T-helper 1 cell treated with Interleukin-12 subunit alpha and Interleukin-12 subunit beta and Interleukin-4 antibody, amounts not matched to agents 30 ng/mL and 1 ng/mL, for 36 hours (primary cell): ENCODE measurements at regions not wholly inside any gene's neighbourhood (a gene's known extent, or its start where the extent isn't known, plus 50 kb on each side); places are given as distances from the start of the nearest gene placed in this dataset.
"Not testable (repeated sequence)": the region's sequence is repeated elsewhere in the genome, so short reads cannot be mapped to it uniquely, and the experiment has no call there.

Experiments
- intact Hi-C: fragments of 100-400 bp; cut with micrococcal nuclease; formaldehyde crosslinking; loops from one replicate; pipeline ENCODE4 v1.15.1; 2024

GRCh38 chr14:103186909-103187586 lies 63.8 kb downstream of the TNFAIP2 start:
- intact Hi-C loops: loop anchor here (10.0 kb wide), 2 partner anchors 98 to 112 kb away; no protein-coding TSS in a partner anchor

DNA sequence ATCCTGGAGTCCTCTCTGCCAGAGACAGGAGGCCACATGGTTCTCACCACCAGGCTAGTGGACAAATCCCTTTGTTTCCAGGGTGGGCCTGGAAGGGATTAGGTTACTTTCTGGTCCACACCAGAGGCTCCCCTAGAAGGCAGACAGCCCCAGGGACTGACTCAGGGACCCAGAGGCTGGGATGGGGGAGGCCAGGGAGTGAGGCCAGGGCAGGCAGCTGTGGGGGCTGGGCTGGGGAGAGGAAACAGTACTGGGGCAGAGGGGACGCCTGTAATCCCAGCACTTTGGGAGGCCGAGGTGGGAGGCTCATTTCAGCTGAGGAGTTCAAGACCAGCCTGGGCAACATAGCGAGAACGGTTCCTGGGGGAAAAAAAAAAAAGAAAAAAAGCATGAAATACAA lies 64.7 kb downstream of the TNFAIP2 start:
- intact Hi-C loops: loop anchor here (10.0 kb wide), 2 partner anchors 97 to 113 kb away; no protein-coding TSS in a partner anchor

DNA sequence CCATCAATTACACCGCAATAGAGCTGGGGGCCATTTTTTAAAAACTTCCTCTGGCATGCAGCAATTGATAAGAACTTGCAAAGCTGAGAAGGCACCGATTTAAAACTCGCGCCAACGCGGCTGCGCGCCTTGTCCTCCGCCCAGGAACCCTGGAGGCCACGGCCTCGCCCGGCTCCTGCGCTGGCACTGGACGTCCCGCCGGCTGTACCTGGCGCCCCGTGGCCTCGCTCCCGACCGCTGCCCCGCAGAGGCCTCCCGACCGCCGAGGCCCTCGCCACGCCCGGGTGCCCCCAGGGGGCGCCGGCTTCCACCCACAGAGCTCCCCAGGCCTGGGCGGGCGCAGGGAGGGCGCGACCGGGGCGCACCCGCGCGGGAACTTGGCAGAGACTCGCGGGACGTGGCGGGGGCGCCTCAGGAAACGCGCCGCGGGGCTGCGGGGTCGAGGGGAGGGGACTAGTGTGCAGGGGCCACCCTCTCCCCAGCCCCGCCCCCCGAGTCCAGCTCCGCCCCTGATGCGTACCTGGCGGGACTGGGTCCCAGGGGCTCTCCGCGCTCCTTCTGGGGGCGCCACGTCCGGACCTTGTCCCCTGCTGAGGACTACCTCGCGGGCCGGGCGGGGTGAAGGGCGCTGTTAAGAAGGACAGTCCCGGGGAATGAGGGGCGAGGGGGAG lies 65.7 kb downstream of the TNFAIP2 start:
- intact Hi-C loops: loop anchor here (10.0 kb wide), 2 partner anchors 96 to 114 kb away; no protein-coding TSS in a partner anchor

DNA sequence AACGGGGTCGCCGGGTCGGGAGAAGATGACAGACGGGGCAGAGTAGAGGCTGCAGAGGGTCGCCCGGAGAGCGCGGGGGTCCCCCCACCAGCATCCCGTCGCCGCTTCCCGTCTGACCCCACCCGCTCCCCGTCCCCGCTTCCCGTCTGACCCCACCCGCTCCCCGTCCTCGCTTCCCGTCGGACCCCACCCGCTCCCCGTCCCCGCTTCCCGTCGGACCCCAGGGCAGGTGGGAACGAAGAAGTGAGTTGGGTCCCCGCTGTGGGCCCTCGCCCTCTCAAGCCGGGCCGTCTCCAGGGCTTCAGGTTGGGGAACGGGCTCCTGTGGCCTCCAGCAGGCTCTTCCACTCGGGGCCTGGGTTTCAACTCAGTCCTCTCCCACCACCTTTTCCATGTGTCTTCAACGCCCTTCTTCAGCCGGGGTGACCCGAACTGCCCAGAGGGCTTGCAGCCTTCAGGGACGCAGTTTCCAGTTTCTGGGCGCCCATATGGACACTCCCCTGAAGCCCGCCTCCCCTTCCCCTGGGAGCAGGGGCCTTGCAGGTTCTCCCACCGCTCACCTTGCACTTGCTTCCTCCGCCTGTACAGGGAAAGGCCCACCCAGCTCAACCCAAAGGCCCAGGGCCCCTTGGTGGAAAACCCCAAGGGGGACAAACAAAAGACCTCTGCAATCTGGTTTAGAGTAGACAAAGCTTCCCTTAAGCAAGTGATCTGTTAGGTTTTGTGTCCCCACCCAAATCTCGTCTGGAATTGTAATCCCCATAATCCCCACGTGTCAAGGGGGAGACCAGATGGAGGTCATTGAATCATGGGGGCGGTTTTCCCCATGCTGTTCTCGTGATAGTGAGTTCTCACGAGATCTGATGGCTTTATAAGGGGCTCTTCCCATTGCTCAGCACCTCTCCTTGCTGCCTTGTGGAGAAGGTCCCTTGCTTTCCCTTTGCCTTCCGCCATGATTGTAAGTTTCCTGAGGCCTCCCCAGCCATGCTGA lies 66.5 kb downstream of the TNFAIP2 start:
- intact Hi-C loops: loop anchor here (10.0 kb wide), 2 partner anchors 95 to 115 kb away; no protein-coding TSS in a partner anchor

DNA sequence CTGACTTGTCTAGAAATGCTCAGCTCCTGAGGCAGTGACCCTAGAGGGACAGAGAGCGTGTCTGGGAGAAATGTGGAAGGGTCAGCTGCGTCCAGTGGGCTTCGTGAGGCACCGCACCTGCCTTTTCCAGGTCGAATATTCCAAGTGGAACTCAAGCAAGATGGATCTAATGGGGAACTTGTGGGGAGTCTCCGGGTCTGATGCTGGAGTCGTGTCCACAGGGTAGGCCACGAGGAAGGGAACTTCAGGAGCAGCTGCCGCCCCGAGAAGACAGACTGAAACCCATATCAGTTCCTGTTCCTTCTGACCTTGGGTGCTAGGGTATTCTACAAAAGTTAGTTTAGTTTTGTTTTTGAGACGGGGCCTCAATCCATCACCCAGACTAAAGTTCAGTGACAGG lies 67.5 kb downstream of the TNFAIP2 start:
- intact Hi-C loops: no loop called here

DNA sequence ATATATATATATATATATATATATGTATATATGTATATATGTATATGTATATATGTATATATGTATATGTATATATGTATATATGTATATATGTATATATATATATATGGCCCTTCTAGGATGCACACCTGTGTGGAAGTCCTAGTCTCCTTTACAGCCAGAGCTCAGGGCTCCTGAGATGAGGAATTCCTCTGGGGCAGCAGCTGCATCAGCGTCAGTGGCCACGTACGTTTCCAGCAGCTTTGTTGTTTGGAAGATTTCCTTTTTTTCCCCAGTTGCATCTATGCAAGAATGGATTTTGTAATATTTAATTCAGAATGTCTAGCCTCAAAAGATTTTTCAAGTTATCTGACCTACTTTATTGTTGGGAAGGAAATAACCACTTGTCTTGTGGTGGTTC lies 68.6 kb downstream of the TNFAIP2 start:
- intact Hi-C loops: no loop called here

DNA sequence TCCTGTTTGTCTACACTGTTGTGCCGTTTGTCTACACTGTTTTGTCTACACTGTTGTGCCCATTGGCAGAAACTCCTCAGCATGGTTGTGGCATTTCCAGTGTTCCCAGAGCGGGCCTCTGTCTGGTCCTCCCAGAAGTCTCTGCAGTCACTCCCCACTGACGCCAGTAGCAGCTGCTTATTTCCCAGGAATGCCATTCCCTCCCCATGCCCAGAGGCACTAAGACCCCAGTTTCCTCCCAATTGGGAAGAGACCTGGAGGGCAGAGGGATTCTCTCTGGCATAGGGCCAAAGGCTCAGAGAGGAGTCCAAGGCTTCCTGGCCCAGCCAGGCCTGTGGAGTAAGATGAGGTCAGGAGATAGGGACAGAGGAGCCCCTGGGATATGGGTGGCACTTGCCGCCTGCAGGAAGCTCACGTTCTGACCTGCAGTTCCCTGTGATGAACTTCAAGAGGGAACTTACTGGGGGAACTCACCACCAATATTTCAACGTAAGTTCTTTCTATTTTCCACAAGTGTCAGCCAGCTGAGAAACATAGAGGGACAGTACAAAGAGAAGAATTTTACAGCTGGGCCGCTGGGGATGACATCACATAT lies 69.1 kb downstream of the TNFAIP2 start:
- intact Hi-C loops: no loop called here

GRCh38 chr14:103192861-103193260 lies 69.6 kb downstream of the TNFAIP2 start:
- intact Hi-C loops: not testable (repeated sequence)

DNA sequence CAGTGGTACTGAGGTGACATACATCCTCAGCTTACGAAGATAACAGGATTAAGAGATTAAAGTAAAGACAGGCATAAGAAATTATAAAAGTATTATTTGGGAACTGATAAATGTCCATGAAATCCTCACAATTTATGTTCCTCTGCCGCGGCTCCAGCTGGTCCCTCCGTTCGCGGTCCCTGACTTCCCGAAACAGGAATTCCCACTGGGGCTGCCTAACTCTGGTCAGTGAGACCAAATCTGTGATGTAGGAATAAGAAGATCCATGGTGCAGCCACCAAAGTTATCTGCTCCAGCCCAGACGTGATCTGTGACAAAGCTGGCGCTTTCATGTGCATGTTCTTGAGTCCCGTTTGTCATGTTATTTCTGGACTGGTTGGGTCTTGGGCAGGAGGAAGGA lies 70.2 kb downstream of the TNFAIP2 start:
- intact Hi-C loops: not testable (repeated sequence)

DNA sequence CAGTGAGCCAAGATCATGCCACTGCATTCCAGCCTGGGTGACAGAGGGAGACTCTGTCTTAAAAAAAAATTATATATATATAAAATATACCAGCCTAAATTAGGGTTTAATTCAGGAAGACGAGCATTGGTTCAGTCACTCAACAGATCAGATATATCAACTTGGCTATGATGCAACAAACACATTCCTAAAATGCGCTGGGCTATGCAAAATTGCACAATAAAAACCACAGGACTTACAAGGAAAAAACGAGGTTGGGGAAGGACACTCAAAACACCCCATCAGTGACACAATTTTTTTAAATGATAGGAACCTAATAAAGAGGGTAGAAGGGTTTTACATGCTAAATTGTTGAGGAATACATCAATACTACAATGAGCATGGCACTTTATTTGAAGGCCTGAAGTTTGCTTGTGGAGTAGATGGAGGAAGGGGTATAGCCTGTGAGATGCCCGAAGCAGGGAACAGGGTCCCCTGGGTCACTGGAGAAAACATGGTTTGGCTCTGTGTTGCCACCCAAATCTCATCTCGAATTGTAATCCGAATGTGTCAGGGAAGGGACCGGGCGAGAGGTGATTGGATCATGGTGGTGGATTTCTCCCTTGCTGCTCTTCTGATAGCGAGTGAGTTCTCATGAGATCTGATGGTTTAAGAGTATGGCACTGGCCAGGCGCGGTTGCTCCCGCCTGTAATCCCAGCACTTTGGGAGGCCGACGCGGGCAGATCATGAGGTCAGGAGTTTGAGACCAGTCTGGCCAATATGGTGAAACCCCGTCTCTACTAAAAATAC lies 71.2 kb downstream of the TNFAIP2 start:
- intact Hi-C loops: no loop called here

GRCh38 chr14:103195828-103196615 lies 72.8 kb downstream of the TNFAIP2 start:
- intact Hi-C loops: no loop called here

- intact Hi-C loops: no loop called here
These were observed 73.5 kb downstream of the TNFAIP2 start for GRCh38 chr14:103196716-103197115.

- intact Hi-C loops: no loop called here
These were observed 75.2 kb downstream of the TNFAIP2 start for GRCh38 chr14:103198131-103199105.

- intact Hi-C loops: no loop called here
These were observed 75.9 kb downstream of the TNFAIP2 start for GRCh38 chr14:103199124-103199523.

DNA sequence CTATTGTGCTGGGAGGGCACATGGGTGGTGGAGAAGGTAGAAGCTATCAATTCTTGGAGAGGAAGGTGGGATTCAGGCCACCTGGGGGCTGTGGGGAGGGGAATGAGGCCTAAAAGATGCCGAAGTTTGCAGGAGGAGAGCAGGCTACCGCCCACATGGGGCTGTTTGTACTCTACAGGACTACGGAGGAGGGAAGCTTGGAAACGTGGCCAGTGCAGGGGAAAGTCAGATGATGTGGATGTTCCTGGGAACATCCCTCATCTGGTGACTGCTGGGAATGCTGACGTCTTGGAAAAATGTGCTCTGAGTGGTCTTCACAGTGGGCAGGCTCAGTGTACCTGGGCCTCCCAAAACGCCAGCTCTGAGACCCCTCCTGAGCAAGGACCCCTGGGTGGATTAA lies 78.5 kb downstream of the TNFAIP2 start:
- intact Hi-C loops: no loop called here

DNA sequence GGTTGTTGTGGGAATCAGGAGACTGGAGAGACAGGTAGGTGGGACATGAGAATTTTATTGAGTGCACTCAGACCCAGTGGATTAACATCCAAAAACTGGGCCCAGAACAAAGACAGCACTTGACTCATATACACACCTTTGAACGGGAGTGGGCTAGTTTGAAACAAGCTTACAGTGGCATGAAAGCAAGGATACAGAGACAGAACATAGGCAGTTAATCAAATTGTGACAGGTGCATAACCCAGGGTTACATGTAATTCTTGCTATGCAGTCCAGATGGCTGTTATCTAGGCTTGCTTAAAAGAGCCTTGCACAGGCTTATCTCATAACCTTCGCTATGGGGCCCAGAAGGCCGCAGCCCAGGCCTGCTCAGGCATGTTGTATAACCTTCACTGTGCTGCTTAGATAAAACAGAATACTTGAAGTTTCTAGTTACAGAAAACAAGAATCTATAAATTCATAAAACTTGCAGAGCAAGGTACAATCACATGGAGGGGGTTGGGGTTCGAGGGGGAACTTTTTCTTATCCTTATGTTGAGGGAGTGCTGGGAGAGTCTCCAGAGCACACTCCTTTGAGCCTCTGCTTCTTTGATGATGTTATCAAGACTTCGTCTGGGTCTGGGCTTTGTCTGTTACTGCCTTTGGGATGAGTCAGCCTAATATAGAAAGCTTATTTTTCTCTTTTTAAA lies 81.7 kb downstream of the TNFAIP2 start:
- intact Hi-C loops: no loop called here

GRCh38 chr14:103205541-103205906 lies 82.3 kb downstream of the TNFAIP2 start:
- intact Hi-C loops: no loop called here

GRCh38 chr14:103206023-103206481 lies 82.8 kb downstream of the TNFAIP2 start:
- intact Hi-C loops: no loop called here
